Muscle layer of colon (tissue), 2 donors: ENCODE measurements at regions not wholly inside any gene's neighbourhood (a gene's known extent, or its start where the extent isn't known, plus 50 kb on each side); places are given as distances from the start of the nearest gene placed in this dataset.

Experiments
- H3K27ac ChIP-seq: one replicate; pipeline ENCODE4 v1.7.0; 2013; ENCODE audit warnings: low read depth, mild to moderate bottlenecking, low read length, moderate library complexity
- H3K27me3 ChIP-seq, 2 donors: one replicate each; pipeline ENCODE4 v1.7.0; 2013; ENCODE audit warnings: low read length in 2 of 2, mild to moderate bottlenecking in 2 of 2; ENCODE audit not compliant: insufficient read depth in 2 of 2, control insufficient read depth in 1 of 2
- H3K36me3 ChIP-seq: one replicate; pipeline ENCODE4 v1.7.0; 2013; ENCODE audit warnings: mild to moderate bottlenecking, low read length; ENCODE audit not compliant: insufficient read depth
- H3K4me1 ChIP-seq: one replicate; pipeline ENCODE4 v1.7.0; 2013; ENCODE audit warnings: mild to moderate bottlenecking, low read length; ENCODE audit not compliant: insufficient read depth
- H3K4me3 ChIP-seq, 2 donors: one replicate each; pipeline ENCODE4 v1.7.0; 2013; ENCODE audit warnings: low read length in 2 of 2, low read depth in 1 of 2, mild to moderate bottlenecking in 1 of 2, moderate library complexity in 1 of 2
- H3K9ac ChIP-seq: one replicate; pipeline ENCODE4 v1.7.0; 2013; ENCODE audit warnings: low read length
- H3K9me3 ChIP-seq: one replicate; pipeline ENCODE4 v1.7.0; 2013; ENCODE audit warnings: mild to moderate bottlenecking, low read length
- donor health status: abdominal sarcoma.
- donor health status: Adenocarcinoma of cecum.

DNA sequence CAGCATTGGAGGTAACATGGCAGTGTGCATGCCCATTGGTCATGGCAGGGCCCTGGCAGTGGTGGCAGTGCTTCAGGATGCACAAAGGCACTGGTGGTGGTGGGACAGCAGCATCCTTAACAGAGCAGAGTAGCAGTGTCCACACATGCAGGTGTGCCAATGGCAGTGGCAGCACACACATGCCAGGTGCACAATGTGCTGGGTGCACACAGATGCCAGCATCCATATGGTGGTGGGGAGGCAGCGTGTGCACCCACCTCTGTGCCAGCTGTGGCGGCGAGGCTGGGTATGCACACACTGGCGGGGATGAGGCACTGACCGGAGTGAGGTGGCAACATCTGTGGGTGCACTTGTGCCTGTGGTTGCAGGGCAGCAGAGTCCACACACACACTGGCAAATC, 150.6 kb downstream of the SI start:
- Histone ChIP-seq H3K4me1 (no peaks in the 10 kb centered on the region), H3K36me3 (no peaks in the 10 kb centered on the region), H3K9me3 (no peaks in the 10 kb centered on the region), H3K9ac (no peak overlapping the region), H3K27ac (no peak overlapping the region), H3K4me3 (no peak overlapping the region), H3K27me3 (no peaks in the 10 kb centered on the region)

DNA sequence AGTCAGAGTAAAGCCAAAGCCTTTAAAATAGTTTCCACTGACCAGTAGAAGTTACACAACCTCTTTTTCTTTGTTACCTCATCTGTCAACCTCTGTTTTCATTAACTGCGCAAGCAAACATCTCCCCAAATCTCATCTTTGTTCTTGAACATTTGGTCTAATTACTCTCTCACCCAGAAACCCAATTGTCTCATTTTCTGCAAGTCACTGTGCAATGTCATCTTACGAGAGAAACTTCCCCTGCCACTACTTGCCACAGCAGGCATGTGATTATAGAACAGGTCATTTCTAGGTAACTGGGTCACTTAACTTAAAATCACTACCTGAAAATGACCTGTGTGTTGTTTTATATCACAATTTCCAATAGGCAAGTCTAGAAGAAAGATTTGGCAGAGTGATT, 159.4 kb downstream of the SI start:
- Histone ChIP-seq H3K27ac (no peak overlapping the region), H3K9me3 (no peaks in the 10 kb centered on the region), H3K36me3 (no peaks in the 10 kb centered on the region), H3K9ac (no peak overlapping the region), H3K4me1 (no peaks in the 10 kb centered on the region), H3K4me3 (no peak overlapping the region), H3K27me3 (no peaks in the 10 kb centered on the region)

DNA sequence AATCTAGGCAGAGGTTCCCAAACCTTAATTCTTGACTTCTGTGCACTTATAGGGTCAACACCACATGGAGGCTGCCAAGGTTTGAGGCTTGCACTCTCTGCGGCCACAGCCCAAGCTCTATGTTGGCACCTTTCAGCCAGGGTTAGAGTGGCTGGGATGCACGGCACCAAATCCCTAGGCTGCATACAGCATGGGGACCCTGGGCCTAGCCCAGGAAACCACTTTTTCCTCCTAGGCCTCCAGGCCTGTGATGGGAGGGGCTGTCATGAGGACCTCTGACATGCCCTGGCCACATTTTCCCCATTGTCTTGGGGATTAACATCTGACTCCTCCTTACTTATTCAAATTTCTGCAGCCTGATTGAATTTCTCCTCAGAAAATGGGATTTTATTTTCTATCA, 165.4 kb downstream of the SI start:
- H3K27ac ChIP-seq = no peak overlapping the region

DNA sequence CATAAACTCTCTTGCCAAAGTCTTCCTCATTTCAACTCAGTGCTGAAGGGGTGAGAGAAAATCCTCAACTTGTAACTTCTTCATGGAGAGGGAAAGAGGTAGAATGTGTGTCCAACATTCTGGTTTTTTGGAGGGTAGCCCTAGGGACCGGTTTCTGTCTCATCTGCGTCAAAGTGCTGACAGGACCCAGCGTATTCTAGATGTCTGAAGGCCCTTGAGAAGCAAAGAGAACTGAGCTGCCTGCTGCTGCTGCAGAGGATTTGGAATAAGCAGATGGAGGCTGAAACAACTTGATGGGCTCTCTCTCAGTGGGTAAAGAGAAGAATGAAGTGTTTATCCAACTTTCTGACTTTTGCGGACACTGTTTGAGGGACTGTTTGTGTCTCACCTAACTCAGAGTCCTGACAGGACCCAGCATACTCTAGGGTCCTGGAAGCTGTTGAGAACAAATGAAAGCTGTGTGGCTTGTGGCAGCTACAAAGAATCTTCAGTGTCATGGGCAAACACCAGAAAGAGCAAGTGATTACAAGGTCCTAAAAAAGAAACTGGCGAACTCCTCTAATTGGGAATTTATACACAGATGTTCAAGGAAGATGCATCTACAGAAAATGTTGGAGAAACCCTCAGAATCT, 174.4 kb downstream of the SI start:
- Histone ChIP-seq H3K36me3 (no peaks in the 10 kb centered on the region), H3K9me3 (no peaks in the 10 kb centered on the region), H3K4me1 (peaks cover 14% of the 10 kb centered on the region), H3K27ac (no peak overlapping the region), H3K9ac (no peak overlapping the region), H3K27me3 (no peaks in the 10 kb centered on the region), H3K4me3 (peak overlapping the region in 1 of 2 donors; percentile 0)

More for the DNA sequence above, 165.4 kb downstream of the SI start:
- no peaks in the 10 kb centered on the region for H3K9me3 ChIP-seq
- H3K9ac ChIP-seq = no peak overlapping the region
- H3K4me1 ChIP-seq = no peaks in the 10 kb centered on the region
- no peaks in the 10 kb centered on the region for H3K27me3 ChIP-seq
- H3K36me3 ChIP-seq = no peaks in the 10 kb centered on the region
- H3K4me3 ChIP-seq = no peak overlapping the region

DNA sequence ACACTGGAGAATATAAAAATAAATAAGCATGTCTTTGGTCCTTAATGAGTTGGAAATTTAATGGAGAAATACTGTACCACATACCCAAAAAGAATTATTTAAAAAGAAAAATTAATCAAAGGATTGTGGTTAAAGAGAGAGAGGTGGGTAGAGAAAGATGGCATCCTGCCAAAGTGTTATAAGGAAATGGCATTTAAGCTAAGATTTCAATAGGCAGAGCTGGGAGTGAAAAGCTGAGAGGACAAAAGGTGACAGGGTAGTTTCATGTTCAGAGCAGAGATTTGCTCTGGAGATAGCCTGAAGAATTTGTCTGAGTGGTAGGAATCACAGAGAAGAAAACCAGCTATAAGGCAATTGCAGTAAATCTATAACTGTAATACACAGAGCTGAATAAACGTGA, 181.0 kb downstream of the SI start:
- no peak overlapping the region for H3K27ac ChIP-seq

DNA sequence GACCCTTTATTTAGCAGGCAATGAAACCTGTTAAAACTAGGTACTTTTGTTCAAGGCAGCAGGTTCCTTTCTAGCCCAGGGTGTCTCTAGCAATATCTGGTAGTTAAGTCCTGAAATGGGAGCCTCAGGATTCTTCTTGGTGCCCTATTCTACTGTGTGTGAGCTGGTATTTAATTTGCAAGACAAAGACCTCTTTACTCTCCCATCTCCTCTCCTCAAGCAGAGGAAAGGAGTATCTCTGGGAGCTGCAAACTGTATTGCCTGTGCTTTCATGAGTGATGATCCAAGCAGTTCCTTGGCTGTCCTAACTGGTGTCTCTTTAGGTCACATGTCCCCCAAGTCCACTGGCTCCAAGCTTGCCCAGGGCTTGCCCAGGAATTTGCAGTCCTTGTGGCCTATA, 188.2 kb downstream of the SI start:
- Histone ChIP-seq H3K36me3 (no peaks in the 10 kb centered on the region), H3K9ac (no peak overlapping the region), H3K4me1 (no peaks in the 10 kb centered on the region), H3K4me3 (no peak overlapping the region), H3K27ac (no peak overlapping the region), H3K27me3 (no peaks in the 10 kb centered on the region), H3K9me3 (no peaks in the 10 kb centered on the region)

More for the DNA sequence above, 181.0 kb downstream of the SI start:
- Histone ChIP-seq H3K9me3 (no peaks in the 10 kb centered on the region), H3K9ac (no peak overlapping the region), H3K4me1 (no peaks in the 10 kb centered on the region), H3K36me3 (no peaks in the 10 kb centered on the region), H3K4me3 (no peak overlapping the region), H3K27me3 (no peaks in the 10 kb centered on the region)

DNA sequence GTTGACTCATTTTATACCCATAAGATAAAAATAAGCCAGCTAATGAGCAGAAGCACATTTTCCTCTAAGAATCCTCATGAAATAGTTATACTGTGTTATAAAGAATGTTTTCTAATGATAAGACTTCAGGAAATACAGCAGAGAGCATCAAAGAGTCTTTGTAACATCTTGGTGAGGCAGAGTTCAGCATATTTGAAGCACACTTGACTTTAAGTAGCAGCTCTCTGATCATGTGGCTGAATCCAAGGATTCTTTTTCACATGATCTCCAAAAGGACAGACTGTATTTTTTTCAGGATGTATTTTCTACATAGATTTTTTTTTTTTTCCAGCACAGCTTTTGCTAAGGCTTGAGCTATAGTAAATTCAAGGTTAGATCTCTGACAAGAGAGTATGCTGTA, 195.1 kb downstream of the SI start:
- Histone ChIP-seq H3K9ac (no peak overlapping the region), H3K27ac (no peak overlapping the region), H3K9me3 (no peaks in the 10 kb centered on the region), H3K36me3 (no peaks in the 10 kb centered on the region), H3K4me3 (no peak overlapping the region), H3K27me3 (no peaks in the 10 kb centered on the region), H3K4me1 (no peaks in the 10 kb centered on the region)

DNA sequence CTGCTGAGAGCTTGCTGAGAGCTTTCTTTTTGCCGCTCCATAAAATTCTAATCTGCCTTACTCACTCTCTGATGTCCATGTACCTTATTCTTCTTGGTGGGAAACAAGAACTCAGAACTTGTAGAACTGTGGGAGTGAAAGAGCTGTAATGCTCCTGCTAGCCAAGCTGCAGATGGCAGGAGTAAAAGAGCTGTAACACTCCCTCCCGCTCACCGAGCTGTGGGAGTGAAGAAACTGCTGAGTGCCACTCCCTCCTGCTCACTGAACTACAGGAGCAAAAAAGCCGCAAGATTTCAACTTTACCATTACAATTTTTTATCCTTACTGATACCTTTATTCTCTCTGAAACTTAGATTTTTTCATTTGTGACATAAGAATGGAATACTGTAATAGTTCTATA, 199.1 kb downstream of the SI start:
- H3K9me3 ChIP-seq = no peaks in the 10 kb centered on the region
- no peak overlapping the region for H3K27ac ChIP-seq
- no peaks in the 10 kb centered on the region for H3K4me1 ChIP-seq
- no peak overlapping the region for H3K9ac ChIP-seq
- no peaks in the 10 kb centered on the region for H3K27me3 ChIP-seq
- no peaks in the 10 kb centered on the region for H3K36me3 ChIP-seq
- no peak overlapping the region for H3K4me3 ChIP-seq

DNA sequence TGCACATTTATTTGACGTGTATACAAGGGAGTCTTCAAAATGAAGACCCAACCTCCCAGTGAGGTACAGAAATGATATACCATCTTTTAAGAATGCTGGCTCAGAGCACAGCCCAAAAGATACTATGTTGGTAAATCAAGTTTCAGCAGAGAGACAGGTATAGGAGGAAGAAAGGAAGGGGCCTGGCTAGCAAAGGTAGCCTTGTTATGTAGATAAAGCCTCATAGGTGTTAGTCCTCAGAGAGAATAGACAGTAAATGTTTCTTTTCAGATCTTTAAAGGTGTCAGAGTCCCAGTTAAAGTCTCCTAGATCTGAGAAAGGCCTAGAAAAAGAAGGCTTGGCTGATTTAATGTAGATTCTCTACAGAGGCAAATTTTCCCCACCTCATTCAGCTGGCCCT, 213.8 kb downstream of the SI start:
- Histone ChIP-seq H3K9ac (no peak overlapping the region), H3K9me3 (no peaks in the 10 kb centered on the region), H3K27ac (no peak overlapping the region)

DNA sequence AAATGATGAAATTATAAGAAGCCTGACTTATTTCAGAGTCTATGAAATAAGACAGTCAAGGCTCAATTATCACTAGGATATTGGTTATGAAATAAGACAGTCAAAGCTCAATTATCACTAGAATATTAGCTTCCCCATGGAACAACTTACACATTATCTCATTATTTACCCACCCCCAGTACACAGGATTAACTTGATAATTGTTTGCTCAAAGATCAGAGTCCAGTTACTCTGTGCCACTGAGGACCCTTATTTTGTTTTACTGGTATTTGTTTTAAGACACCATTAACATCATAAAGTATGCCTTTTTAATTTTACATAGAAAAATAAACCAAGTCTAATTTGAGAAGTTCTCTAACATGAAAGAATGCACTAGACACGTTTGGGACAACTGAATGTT, 225.4 kb downstream of the SI start:
- H3K4me1 ChIP-seq = no peaks in the 10 kb centered on the region
- no peaks in the 10 kb centered on the region for H3K36me3 ChIP-seq
- no peak overlapping the region for H3K27ac ChIP-seq
- no peaks in the 10 kb centered on the region for H3K27me3 ChIP-seq
- H3K9ac ChIP-seq = no peak overlapping the region
- H3K9me3 ChIP-seq = no peaks in the 10 kb centered on the region
- no peak overlapping the region for H3K4me3 ChIP-seq

More for the DNA sequence above, 213.8 kb downstream of the SI start:
- Histone ChIP-seq H3K27me3 (no peaks in the 10 kb centered on the region), H3K4me1 (no peaks in the 10 kb centered on the region), H3K4me3 (no peak overlapping the region), H3K36me3 (no peaks in the 10 kb centered on the region)

DNA sequence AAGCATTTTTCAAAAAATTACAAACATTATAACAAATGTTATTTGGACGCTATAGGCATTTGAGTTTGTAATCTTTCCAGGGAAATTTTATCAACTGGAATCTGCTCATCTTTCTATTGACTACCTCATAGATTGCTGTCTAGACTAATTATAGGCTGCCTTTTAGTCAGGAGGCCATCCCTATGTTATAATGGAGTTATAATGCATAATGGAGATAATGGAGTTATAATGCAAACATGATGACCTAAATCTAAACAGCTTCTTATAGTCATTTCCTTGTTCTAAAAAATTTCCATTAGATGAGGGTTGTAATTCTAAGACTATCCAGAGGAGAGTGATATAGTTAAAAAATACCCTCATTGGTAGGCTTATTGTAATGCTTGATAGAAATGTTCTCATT, 226.4 kb downstream of the SI start:
- H3K4me1 ChIP-seq = no peaks in the 10 kb centered on the region
- no peaks in the 10 kb centered on the region for H3K9me3 ChIP-seq
- no peak overlapping the region for H3K27ac ChIP-seq
- H3K9ac ChIP-seq = no peak overlapping the region
- no peaks in the 10 kb centered on the region for H3K27me3 ChIP-seq
- no peak overlapping the region for H3K4me3 ChIP-seq
- H3K36me3 ChIP-seq = no peaks in the 10 kb centered on the region

DNA sequence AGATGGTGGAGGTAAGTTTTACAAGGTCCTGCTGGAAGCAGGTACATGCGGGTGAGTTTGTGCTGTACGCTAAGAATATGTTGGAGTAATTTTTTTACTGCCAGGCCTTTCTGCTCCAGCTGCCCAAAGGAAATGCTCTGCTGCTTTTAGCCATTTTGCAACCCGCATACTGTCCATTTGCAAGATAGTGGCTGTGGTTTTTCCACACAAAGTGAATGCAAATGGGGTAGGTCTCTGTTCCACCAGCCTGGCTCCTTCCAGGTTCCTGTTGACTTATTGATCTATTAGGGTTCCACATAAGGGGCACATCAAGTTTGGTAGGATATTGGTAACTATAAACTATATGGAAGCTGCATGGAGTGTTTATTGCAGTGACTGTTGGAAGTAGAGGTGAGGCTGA, 227.1 kb downstream of the SI start:
- Histone ChIP-seq H3K4me1 (no peaks in the 10 kb centered on the region), H3K36me3 (no peaks in the 10 kb centered on the region), H3K27ac (no peak overlapping the region), H3K4me3 (no peak overlapping the region), H3K27me3 (no peaks in the 10 kb centered on the region), H3K9ac (no peak overlapping the region), H3K9me3 (no peaks in the 10 kb centered on the region)
